NCI-H146 treated with DMSO at 0.1 percent for 48 hours (cell line): ENCODE measurements at regions not wholly inside any gene's neighbourhood (a gene's known extent, or its start where the extent isn't known, plus 50 kb on each side); places are given as distances from the start of the nearest gene placed in this dataset.

ENCODE experiments used
- DNase-seq: peaks from one replicate; lab custom pipeline; 2025; ENCODE audit not compliant: unreplicated experiment; lab: John Stamatoyannopoulos, UW

DNA sequence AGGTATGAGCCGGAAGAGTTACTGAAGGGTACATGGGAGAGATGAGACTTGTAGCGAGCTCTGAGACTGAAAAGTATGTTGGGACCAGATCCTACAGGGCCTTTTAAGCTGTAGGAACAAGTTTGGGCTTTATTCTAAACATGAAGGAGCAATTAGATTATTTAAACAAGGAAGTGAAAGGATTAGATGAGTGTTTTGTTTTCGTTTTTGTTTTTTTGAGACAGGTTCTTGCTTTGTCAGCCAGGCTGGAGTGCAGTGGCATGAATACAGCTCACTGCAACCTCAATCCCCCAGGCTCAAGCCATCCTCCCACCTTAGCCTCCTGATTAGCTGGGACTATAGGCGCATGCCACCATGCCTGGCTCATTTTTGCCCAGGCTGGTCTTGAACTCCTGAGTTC lies 110.7 kb downstream of the C1D start:
- no peak for DNase-seq

DNA sequence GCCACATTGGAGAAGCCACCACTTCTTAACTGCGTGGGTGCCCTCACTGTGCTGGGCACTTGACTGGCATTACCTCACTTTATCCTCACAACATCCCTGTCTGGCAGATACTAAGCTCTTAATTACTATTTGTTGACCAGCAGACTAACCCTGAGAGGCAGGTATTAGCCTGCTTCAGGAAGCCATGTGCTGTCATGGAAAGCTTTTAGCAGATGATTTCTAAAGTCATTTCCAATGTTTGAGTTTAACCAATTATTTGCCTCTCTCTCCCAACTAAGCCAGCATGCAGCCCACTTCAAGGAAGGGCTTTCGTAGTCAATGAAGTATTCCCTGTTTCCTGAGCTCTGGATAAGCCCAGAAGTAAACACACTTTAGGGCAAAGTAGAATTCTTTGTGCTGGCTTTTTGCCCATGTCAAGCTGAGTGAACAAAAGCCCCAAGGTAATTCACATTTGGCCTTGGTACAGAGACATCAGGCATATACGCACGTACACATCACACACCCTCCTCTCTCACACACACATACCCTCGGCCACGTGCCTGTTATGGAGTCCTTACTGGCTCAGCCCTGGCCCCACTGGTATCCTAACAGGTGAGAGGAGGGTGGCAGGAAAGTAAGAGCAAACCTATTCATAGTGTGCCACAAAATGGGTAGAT lies 108.6 kb downstream of the C1D start:
- DNase-seq: peak; percentile 23

DNA sequence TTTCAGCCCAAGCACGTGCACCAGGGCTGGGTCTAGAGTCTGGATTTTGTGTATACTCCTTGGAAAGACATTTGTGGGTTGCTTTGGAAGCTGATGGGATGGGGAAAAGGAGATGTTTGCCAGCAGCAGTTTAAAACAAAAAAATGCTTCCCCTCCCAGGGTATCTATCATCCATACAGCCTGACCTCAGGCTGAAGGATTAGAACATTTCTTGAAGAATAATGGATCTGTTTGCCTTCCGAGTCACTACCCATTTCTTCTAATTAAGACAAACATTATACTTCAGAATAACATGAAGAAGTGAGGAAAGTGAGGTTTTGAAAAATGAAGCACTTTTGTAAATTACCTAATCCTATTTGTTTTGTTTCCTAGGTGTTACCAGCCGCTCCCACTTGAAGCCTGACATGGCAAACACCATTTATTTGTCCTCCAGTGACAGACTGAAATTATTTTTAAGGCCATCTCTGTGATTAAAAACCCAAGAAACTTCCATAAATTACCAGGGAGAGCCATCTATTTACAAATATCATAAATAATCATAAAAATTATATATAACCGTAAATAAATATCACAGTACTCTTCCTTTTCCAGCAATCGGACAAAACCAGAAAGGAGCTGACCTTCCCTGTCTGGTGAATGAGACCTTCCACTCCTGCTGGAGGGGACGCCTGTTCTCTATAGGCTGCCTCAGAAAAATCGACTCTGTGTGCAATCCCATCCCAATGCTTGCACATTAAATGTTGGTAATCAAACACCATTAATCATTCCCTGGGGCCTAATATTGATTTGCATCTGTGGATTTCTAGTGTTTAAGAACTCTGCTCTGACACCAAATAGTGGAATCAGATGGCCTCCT lies 106.8 kb downstream of the C1D start:
- no peak for DNase-seq

DNA sequence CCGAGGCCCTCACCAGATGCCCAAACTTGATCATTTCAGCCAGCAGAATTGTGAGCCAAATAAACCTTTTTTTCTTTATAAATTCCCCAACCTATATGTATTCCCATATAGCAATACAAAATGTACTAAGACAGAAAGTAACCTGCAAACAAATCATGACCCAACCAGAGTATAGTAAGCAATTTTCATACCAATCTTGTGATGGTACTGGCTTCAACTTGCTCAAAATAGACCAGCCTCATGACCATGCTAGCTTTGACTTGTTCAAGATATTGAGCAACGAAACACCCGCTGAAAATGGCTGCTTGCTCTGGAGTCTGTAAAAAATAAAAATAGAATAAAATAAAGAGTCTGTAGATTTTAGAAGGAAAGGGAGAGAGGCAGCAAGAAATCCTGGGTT lies 97.6 kb downstream of the C1D start:
- DNase-seq: no peak

DNA sequence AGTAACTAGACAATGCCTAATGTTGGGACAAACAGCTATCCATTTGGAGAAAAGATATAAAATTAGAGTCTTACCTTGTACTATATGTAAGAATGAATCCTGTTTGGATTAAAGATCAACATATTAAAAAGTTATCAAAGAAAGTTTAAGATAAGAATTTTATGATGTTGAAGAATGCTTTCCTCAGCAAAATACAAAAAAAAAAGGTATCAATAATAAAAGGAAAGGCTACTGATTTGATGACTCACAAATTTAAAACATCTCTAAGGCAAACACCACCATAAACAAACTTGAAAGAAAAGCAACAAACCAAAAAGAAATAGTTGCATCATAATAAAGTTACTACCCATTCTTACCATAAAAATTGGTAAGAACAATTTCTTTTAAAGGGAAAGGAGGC lies 92.7 kb downstream of the C1D start:
- DNase-seq: no peak

DNA sequence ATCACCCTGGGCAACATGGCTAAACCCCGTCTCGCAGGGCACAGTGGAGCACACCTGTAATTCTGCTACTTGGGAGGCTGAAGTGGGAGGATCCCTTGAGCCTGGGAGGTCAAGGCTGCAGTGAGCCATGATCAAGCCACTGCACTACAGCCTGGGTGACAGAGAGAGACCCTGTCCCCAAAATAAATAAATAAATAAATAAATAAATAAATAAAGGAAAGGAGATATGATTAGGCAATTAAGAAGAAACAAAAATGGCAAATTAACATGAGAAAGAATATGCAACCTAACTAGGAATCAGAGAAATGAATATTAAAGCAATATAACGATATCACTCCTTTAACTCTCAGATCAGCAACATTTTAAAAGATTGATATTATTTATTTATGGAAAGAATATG lies 92.3 kb downstream of the C1D start:
- DNase-seq: no peak

DNA sequence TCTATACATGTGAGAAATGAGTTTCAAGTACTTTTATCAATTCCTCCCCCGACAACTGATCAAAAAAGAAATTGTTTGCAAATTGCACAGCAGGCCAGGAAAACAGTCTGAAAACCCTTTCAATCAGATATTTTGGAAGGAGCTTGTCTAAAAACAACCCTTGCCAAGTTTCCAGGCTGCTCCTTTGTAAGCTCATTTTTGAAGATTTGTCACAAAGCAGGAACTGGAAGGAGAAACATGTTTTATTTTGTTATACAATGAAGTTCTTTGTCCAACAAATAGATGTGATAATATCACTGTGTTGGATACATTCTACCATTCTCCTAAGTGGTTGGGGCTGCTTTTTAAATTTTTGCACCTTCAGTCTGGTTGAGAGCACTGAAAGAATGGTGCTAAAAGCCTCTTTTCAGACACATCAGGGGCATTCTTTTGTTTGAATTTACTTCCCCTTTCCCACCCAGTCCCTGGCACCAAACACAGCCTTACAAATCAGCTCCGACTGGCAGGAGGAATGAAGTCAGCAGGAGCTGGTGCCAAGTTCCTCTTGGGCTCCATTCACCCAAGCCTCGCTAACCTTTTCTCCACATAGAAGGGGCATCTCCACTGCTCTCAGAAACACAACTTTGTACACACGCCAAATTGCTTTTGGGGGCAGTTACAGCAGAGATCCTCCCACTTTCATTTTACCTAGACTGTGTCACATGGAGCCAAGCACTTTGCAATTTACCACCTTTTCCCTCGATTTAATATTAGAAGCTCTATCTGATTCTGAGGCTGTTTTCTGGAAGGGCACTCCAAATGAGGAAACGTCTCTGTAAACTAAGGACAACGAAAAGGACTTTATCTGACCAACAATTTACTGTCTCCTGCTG lies 88.0 kb downstream of the C1D start:
- DNase-seq: no peak

DNA sequence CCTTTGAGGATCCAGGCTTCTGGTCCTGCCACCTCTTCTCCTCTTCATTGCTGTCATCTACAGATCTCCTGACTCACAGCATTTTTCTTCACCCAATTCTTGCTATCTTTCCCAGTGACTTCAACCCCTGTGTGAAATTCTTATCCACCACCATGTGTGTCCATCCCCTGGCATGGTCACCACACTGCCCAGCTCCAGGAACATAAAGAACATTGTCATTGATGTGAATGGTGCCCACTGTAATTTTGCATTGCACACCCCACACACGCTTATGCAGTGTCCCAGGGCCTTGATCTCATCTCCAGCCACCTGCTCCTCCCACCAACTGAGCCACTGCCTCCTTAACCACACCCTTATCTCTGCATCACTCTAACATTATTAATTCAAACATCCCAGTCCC lies 85.3 kb downstream of the C1D start:
- no peak for DNase-seq

DNA sequence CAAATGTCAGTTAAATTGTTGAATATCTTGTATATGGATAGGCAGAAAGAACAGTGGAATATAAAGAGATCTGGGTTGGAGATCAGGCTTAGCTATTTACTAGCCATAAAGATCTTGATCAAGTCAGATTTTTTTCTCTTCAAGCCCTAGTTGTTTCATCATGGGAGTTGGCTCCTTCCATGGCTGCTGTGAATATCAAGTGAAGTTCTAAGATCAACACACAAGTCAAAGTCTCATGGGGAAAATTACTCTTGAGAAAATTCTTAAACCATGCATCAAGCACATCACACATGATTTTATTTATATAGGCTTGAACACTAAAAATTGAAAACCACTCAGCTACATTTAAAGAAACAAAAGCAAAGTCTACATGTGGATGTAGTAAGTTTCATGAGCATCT lies 79.8 kb downstream of the C1D start:
- DNase-seq: no peak

DNA sequence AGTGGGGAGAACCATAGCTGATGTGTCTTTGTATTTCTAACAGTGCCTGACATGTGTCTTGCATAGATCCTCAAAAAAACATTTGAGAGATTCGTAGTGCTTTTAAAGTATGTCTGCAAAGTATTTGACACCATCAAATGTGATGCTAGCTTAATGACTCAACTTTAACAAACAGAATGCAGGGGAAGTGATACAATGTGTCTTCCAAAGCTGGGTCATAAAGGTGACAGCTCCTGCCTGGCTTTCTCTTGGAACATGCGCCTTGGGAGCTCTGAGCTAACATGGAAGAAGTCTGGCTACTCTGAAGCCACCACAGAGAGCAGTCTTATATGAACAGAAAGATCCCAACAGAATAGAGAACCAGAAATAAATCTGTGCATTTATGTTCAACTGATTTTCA lies 78.2 kb downstream of the C1D start:
- DNase-seq: no peak

DNA sequence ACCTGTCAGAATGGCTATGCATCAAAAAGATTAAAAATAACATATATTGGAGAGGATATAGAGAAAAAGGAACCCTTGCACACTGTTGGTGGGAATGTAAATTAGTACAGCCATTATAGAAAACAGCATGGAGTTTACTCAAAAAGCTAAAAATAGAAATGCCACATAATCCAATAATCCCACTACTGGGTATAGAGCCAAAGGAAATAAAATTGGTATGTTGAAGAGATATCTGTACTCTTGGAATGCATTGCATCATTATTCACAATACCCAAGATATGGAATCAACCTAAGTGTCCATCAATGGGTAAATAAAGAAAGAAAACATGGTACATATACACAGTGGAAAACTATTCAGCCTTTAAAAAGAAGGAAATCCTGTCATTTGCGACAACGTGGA lies 77.2 kb downstream of the C1D start:
- DNase-seq: no peak

DNA sequence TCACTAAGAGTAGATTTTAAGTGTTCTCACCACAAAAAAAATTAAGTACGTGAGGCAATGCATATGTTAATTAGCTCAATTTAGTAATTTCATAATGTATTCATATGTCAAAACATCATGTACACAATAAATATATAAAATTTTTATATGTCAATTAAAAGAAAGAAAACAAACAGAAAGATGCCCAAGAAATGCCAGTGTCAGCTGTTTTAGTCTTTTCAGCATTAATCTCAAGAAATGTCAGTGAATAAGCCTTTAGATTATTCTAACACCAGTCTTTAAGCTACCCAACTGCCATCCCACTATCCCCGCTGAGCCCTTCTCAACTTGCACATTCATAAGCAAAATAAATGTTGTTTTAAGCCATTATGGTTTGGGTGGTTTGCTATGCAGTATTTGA lies 76.5 kb downstream of the C1D start:
- no peak for DNase-seq
